Keratinocyte (primary cell): ENCODE measurements at regions not wholly inside any gene's neighbourhood (a gene's known extent, or its start where the extent isn't known, plus 50 kb on each side); places are given as distances from the start of the nearest gene placed in this dataset.
"Not testable (repeated sequence)": the region's sequence is repeated elsewhere in the genome, so short reads cannot be mapped to it uniquely, and the experiment has no call there.

Experiments
- DNase-seq: peaks from one replicate; pipeline ENCODE4 v3.0.0-alpha.2; 2011; ENCODE audit warnings: low read depth, missing footprints, low spot score
- FAIRE-seq: peaks from 2 replicates; lab custom pipeline; 2011; peaks lifted over from hg19 to GRCh38; lab: Jason Lieb, UNC
- H2AFZ ChIP-seq: 2 replicates; pipeline ENCODE4 v1.6.0; 2012; ENCODE audit warnings: low read length, control low read depth, inconsistent platforms; ENCODE audit not compliant: control insufficient read depth
- H3K27ac ChIP-seq: 2 replicates; pipeline ENCODE4 v1.5.1; 2011; ENCODE audit warnings: low read length; ENCODE audit not compliant: control insufficient read depth, insufficient read depth
- H3K27me3 ChIP-seq: 3 replicates; pipeline ENCODE4 v1.6.0; 2011; ENCODE audit warnings: low read length; ENCODE audit not compliant: control insufficient read depth, insufficient read depth; ENCODE audit errors: extremely low read depth
- H3K36me3 ChIP-seq, 2 experiments: 2 replicates in 1 of 2; 3 replicates in 1 of 2; pipeline ENCODE4 v1.5.1; 2011; ENCODE audit warnings: low read length in 2 of 2, mild to moderate bottlenecking in 1 of 2; ENCODE audit not compliant: control insufficient read depth in 2 of 2, insufficient read depth in 2 of 2; ENCODE audit errors: extremely low read depth in 1 of 2
- H3K4me1 ChIP-seq: 3 replicates; pipeline ENCODE4 v1.5.1; 2011; ENCODE audit warnings: low read length; ENCODE audit not compliant: control insufficient read depth, insufficient read depth; ENCODE audit errors: extremely low read depth
- H3K4me2 ChIP-seq: 3 replicates; pipeline ENCODE4 v1.6.0; 2011; ENCODE audit warnings: low read depth, low read length; ENCODE audit not compliant: control insufficient read depth, insufficient read depth; ENCODE audit errors: extremely low read depth
- H3K4me3 ChIP-seq, 3 experiments: fragments of 200-600 bp in 1 of 3; sonication (generic) in 1 of 3; 2 replicates in 2 of 3; 3 replicates in 1 of 3; pipeline ENCODE4 v1.5.1; 2011 to 2016; ENCODE audit warnings: low read length in 3 of 3, mild to moderate bottlenecking in 3 of 3, control low read depth in 2 of 3, inconsistent platforms in 1 of 3, low read depth in 1 of 3, mixed read lengths in 1 of 3, mixed run types in 1 of 3, moderate library complexity in 1 of 3; ENCODE audit not compliant: control insufficient read depth in 2 of 3, insufficient read depth in 2 of 3; ENCODE audit errors: extremely low read depth in 1 of 3
- H3K79me2 ChIP-seq: 2 replicates; pipeline ENCODE4 v1.6.0; 2012; ENCODE audit warnings: low read length; ENCODE audit not compliant: control insufficient read depth, insufficient read depth
- H3K9ac ChIP-seq: 3 replicates; pipeline ENCODE4 v1.6.0; 2011; ENCODE audit warnings: low read length; ENCODE audit not compliant: control insufficient read depth, insufficient read depth; ENCODE audit errors: extremely low read depth
- H3K9me1 ChIP-seq: 3 replicates; pipeline ENCODE4 v1.6.0; 2011; ENCODE audit warnings: low read length; ENCODE audit not compliant: control insufficient read depth, insufficient read depth; ENCODE audit errors: extremely low read depth
- H3K9me3 ChIP-seq: 2 replicates; pipeline ENCODE4 v1.5.1; 2012; ENCODE audit warnings: low read depth, low read length; ENCODE audit not compliant: control insufficient read depth
- H4K20me1 ChIP-seq: 3 replicates; pipeline ENCODE4 v1.6.0; 2011; ENCODE audit warnings: low read length; ENCODE audit not compliant: control insufficient read depth, insufficient read depth; ENCODE audit errors: extremely low read depth
- EZH2 ChIP-seq: IDR thresholded peaks from one replicate; pipeline ENCODE4 v1.6.1; 2012; ENCODE audit warnings: inconsistent platforms, mild to moderate bottlenecking, low read length, moderate library complexity
- dilution Hi-C: fragments of 300-500 bp; cut with MboI; formaldehyde crosslinking; loops from one replicate; pipeline ENCODE4 v1.7.0; 2020; ENCODE audit warnings: low sequenced_read_pairs; ENCODE audit not compliant: extremely low pct_ligation_motif_present
- TF ChIP-seq, protein P1 (sequence below), 3 experiments: IDR thresholded peaks in 1 of 3; conservative IDR thresholded peaks in 1 of 3; optimal IDR thresholded peaks in 1 of 3; 2 replicates in 2 of 3; 3 replicates in 1 of 3; pipeline versions ENCODE3 to v1.5.1; 2011; ENCODE audit warnings: low read length in 3 of 3, mild to moderate bottlenecking in 3 of 3, moderate library complexity in 2 of 3, control low read depth in 1 of 3, inconsistent platforms in 1 of 3; ENCODE audit not compliant: insufficient read depth in 2 of 3; ENCODE audit errors: extremely low read depth in 1 of 3

DNA sequence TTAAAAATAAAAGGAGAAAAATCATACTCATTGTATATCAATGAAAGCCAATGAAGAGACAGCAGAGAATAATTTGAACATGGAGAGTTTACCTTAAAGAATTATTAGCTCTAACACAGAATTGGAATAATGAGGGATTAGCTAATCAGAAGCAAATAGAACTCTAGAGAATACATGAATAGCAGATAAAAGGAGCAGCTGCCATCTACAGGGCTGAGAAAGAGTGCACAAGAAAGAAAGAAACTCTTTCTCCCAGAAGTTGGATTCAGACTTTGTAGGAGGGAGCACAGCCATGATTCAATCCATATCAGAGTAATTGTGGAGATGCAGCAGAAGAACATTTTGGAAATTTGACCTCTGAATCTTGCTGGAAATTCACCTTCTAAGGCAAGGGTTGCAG is 1171.2 kb downstream of the PLA2G4A start:
- H3K27me3 ChIP-seq, result no peaks in the 10 kb centered on the region
- no peaks in the 10 kb centered on the region for H3K36me3 ChIP-seq
- no peak for DNase-seq
- no peaks in the 10 kb centered on the region for H3K79me2 ChIP-seq
- dilution Hi-C loops, result no loop called here
- H3K4me1 ChIP-seq, result no peaks in the 10 kb centered on the region
- FAIRE-seq, result no peak
- TF ChIP-seq, protein P1, sequence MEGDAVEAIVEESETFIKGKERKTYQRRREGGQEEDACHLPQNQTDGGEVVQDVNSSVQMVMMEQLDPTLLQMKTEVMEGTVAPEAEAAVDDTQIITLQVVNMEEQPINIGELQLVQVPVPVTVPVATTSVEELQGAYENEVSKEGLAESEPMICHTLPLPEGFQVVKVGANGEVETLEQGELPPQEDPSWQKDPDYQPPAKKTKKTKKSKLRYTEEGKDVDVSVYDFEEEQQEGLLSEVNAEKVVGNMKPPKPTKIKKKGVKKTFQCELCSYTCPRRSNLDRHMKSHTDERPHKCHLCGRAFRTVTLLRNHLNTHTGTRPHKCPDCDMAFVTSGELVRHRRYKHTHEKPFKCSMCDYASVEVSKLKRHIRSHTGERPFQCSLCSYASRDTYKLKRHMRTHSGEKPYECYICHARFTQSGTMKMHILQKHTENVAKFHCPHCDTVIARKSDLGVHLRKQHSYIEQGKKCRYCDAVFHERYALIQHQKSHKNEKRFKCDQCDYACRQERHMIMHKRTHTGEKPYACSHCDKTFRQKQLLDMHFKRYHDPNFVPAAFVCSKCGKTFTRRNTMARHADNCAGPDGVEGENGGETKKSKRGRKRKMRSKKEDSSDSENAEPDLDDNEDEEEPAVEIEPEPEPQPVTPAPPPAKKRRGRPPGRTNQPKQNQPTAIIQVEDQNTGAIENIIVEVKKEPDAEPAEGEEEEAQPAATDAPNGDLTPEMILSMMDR (optimal IDR thresholded peaks at IDR 0.05 in 1 of 3, IDR thresholded peaks at IDR 0.05 in 1 of 3, conservative IDR thresholded peaks at IDR 0.05 in 1 of 3; ENCODE audit: extremely low read depth in 1 of 3, insufficient read depth in 2 of 3, low read length in 3 of 3), result peak in 1 of 3 experiments; percentile 14
- no peak for TF ChIP-seq EZH2
- H3K27ac ChIP-seq, result no peak overlapping the region
- H3K4me2 ChIP-seq, result no peak overlapping the region
- no peaks in the 10 kb centered on the region for H3K9me1 ChIP-seq
- no peak overlapping the region for H3K4me3 ChIP-seq
- H3K9me3 ChIP-seq, result no peaks in the 10 kb centered on the region
- no peak overlapping the region for H2AFZ ChIP-seq
- H3K9ac ChIP-seq, result no peak overlapping the region
- H4K20me1 ChIP-seq, result no peaks in the 10 kb centered on the region

GRCh38 chr1:188003687-188004086 is 1174.9 kb downstream of the PLA2G4A start:
- not testable (repeated sequence) for H3K79me2 ChIP-seq

DNA sequence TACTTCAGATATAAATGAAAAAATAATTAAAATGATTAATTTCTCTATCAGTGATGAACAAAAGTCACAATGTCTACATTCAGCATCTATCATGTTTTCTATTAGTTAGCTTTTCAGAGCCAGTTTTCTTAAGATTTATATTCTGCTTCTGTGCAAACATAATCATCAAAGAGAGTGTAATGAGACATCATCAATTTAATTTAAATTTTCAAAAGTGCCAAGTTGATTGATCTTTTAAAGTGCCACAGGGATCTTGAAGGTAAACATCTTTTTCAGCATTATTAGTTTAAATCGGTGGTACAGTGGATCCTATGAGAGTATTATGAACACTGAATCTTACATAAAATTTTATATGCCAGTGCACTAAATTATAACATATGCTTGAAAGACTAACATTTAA is 1176.1 kb downstream of the PLA2G4A start:
- H4K20me1 ChIP-seq, result no peaks in the 10 kb centered on the region
- no peak overlapping the region for H3K9ac ChIP-seq
- no peak overlapping the region for H3K27ac ChIP-seq
- no peak overlapping the region for H3K4me3 ChIP-seq
- no peaks in the 10 kb centered on the region for H3K79me2 ChIP-seq
- FAIRE-seq (no peak), DNase-seq (no peak)
- H3K9me1 ChIP-seq, result no peaks in the 10 kb centered on the region
- no peaks in the 10 kb centered on the region for H3K27me3 ChIP-seq
- H3K4me1 ChIP-seq, result no peaks in the 10 kb centered on the region
- no peaks in the 10 kb centered on the region for H3K9me3 ChIP-seq
- H3K36me3 ChIP-seq, result no peaks in the 10 kb centered on the region
- dilution Hi-C loops, result no loop called here
- H3K4me2 ChIP-seq, result no peak overlapping the region
- no peak for TF ChIP-seq EZH2
- TF ChIP-seq, protein P1 (optimal IDR thresholded peaks at IDR 0.05 in 1 of 3, IDR thresholded peaks at IDR 0.05 in 1 of 3, conservative IDR thresholded peaks at IDR 0.05 in 1 of 3; ENCODE audit: extremely low read depth in 1 of 3, insufficient read depth in 2 of 3, low read length in 3 of 3), result no peak
- no peak overlapping the region for H2AFZ ChIP-seq

More at GRCh38 chr1:188003687-188004086, 1174.9 kb downstream of the PLA2G4A start:
- H3K9me3 ChIP-seq, DNase-seq, FAIRE-seq, H3K27me3 ChIP-seq, H3K9ac ChIP-seq, H3K27ac ChIP-seq, H3K4me2 ChIP-seq, H4K20me1 ChIP-seq, dilution Hi-C loops, H3K4me1 ChIP-seq, H3K36me3 ChIP-seq, H2AFZ ChIP-seq, H3K4me3 ChIP-seq, H3K9me1 ChIP-seq: not testable (repeated sequence)
